Tongue (tissue), 1 donor: ENCODE measurements at regions not wholly inside any gene's neighbourhood (a gene's known extent, or its start where the extent isn't known, plus 50 kb on each side); places are given as distances from the start of the nearest gene placed in this dataset.
"Not testable (repeated sequence)": the region's sequence is repeated elsewhere in the genome, so short reads cannot be mapped to it uniquely, and the experiment has no call there.

Experiments used
- DNase-seq: peaks from one replicate; pipeline ENCODE4 v3.0.0-alpha.2; 2015

DNA sequence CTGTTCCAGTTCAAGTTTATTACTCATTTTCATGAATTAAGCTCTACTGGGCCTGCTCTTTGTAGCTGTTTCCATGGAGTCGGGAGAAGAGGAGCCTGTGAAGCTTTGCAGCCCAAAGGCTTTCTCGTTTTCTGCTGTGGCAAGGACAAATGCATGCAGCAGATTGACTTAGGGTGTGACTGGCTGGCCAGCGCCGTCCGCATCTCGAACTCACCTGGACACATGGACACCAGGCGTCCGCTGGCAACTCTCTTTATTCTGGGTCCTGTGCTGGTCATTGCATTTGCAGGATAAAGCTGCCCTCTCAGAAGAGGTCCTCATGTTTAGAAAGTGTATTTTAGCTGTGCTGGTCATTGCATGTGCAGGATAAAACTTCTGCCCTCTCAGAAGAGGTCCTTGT is 350.4 kb downstream of the TMEM121 start:
- DNase-seq: no peak

DNA sequence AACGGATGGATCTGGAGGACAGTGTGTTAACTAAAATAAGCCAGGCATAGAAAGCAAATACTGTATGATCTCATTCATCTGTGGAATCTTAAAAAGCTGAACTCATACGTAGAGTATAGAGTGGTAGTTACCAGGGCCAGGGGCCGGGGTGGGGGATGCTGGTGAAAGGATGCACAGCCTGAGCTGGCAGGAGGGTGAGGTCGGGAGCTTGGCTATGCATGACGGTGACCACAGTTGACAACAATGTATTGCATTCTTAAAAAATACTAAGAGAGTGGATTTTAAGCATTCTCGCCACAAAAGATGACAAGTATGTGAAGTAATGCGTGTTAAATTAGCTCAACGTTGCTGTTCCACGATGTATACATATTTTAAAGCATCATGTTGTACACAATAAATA is 351.3 kb downstream of the TMEM121 start:
- no peak for DNase-seq

DNA sequence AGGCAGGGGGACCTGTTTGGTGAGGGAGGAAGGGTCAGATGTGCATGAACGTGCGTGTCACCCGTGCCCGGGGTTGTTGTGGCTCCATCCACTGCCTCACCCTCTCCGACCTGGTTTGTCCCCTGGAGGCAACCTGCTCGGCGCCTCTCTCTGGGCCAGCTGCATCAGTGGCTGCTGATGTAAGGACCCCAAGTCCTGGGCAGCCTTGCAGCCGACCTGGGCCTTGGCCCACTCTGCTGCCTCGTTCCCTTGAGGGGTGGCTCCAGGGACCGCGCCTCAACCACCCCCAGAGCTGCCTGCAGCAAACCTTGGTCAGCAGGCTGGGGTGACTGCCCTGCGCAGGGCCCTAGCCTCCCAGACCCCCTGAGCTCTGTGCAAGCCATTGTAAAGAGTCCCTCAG is 351.7 kb downstream of the TMEM121 start:
- DNase-seq: no peak

DNA sequence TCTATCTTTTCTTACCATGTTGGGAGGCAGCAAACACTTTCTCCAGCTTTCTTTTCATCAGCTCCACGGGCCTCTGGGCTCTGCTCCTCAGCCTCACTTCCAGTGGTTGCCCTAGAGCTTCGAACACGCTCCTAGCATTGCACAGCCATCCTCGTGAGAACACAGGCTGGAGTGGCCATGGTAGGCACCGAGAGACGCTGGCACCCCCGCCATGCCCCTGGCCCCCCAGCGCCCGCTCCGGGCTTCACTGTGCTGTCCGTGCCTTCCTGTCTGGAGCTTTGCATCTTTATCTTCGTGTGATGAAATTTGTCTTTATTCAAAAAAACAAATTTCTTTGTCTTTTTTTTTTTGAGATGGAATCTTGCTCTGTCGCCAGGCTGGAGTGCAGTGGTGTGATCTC is 352.2 kb downstream of the TMEM121 start:
- DNase-seq: no peak

DNA sequence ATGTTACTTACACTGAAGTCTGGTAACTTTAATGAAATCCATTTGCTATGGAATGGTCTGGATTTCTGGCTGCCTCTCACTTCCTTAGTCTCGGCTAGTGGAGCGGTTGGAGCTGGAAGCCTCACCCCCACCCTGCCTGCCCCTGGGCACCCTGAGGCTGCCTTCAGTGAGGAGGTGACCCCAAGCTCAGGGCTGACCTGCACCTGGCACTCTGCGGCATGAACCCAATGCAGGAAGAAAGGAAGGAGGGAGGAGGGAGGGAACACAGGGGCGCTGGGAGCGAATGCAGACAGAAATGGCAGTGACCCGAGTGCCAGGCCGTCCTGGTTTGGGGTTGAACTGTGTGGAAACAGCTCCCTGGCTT is 353.1 kb downstream of the TMEM121 start:
- DNase-seq: no peak

DNA sequence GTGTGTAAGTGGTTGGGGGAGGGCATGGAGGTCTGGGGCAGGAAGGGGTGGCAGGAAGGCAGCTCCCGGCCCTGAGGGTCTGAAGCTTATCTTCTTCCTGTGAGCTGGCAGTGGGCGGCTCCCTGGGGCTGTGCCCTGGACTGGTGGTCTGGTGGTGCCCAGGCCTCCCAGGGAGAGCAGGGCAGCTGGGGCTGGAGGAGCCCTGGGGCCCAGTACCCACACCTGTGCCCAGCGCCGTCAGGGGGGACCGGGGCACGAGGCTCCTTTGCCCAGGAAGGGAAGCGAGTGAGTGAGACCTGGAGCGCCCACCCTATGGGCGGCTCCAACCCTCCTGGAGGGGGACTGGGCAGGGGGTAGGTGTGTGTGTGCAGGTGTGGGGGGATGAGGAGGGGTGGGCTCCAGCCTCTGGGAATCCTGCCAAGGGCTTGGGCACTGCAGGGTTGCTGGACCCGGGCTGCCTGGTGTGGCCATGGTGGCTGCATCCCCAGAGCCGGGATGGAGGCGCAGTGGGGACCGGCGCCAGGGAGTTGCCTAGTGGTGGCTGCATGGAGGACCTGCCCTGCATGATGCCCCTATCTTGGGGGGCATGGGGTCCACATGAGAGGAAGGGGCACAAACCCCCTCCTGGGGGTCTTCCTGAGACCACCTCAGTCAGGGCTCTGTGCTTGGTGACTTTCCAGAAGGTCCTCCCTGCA is 353.6 kb downstream of the TMEM121 start:
- no peak for DNase-seq

DNA sequence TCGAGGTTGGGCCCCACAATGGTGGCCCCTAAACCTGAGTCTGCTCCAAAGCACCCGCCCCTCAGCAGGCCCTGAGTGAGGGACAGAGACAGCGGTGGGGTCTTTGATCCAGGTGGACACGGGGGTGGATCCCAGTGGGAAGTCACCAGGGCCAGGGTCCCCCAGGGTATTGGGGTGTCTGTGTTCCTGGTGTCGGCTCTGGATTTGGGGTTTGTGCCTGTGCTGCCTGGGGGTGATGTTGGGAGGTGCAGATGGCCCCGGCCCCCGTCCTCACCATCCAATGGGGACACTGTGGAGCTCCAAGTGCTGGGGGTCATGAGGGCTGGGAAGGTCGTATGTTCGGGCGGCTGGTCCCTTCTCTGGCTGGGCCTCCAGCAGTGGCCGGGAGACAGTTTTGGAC is 354.2 kb downstream of the TMEM121 start:
- DNase-seq: no peak

DNA sequence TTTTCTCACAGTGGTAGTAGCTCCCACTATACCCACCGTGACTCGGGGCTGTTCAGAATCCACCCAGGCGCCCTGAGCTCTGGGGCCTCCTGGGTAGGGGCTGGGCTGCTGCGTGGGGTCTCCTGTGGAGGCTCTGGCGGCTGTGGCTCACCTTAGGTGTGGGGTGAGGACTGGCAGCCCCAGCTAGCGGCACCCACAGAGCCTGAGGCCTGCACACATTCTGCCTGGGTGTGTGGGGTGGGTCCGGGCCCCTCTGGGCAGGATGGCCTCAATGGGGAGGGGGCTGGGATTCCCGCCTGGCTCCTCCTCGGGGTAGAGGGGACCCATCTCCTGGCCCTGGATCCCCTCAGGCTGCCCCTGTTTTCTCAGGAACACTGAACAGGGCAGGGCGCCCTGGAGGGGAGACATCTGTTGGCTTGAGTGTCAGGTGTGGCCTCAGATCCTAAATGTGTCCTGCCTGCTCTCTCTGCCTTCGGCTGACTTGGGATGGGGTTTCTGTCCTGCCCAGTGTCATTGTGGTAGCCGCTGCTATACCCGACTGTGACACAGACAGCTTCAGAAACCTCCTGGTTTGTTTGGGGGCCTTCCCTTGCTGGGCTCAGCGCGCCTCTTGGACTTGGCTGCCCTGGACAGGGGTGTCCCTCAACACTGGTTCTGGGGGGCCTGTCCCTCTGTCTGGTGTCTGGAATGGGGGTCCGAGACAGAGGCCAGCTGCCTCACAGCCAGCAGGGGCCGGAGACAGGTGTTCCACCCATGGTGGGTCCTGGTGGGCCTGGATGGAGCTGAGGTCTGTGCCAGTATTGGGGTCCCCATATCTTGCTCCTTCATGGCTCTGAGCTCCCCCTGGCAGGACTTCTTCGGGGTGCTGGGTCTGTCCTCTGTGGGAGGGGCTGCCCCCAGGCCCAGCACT is 354.9 kb downstream of the TMEM121 start:
- DNase-seq: no peak

DNA sequence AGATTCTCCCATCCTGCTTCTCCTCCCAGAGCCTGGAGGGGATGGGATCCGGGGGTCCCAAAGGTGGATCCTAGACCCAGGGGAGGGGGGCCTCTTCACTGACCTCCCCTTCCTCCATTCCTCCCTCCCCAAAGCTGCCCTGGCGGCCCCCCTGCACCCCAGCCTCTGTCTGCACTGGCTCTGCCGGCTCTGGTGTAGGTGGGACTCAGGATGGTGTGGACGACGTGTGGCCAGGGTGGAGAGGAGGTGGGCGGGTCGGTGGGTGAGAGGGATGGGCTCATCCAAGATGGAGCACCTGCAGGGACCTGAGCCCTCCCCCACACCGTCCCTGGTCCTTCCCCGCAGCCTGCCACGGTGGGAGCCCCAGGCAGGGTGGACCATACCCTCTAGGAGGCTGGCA is 355.6 kb downstream of the TMEM121 start:
- not testable (repeated sequence) for DNase-seq

DNA sequence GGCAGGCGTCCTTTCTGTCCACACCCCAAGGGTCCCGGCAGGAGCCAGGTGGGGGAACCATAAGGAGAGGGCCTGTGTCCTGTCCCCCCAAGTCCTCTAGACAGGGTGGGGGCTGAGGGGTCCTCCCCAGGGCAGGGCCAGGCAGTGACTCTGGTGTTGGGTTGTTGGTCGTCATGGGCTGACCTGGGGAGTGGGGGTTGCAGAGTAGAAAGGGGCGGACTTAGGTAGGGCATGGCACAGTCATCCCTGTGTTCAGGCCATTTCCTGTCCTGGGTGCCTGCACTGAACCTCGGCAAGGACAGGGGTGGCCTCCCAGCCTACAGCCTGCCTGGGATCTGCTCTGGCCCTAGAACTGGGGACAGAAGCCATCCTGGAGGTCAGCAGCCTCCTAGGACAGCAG is 356.2 kb downstream of the TMEM121 start:
- no peak for DNase-seq

DNA sequence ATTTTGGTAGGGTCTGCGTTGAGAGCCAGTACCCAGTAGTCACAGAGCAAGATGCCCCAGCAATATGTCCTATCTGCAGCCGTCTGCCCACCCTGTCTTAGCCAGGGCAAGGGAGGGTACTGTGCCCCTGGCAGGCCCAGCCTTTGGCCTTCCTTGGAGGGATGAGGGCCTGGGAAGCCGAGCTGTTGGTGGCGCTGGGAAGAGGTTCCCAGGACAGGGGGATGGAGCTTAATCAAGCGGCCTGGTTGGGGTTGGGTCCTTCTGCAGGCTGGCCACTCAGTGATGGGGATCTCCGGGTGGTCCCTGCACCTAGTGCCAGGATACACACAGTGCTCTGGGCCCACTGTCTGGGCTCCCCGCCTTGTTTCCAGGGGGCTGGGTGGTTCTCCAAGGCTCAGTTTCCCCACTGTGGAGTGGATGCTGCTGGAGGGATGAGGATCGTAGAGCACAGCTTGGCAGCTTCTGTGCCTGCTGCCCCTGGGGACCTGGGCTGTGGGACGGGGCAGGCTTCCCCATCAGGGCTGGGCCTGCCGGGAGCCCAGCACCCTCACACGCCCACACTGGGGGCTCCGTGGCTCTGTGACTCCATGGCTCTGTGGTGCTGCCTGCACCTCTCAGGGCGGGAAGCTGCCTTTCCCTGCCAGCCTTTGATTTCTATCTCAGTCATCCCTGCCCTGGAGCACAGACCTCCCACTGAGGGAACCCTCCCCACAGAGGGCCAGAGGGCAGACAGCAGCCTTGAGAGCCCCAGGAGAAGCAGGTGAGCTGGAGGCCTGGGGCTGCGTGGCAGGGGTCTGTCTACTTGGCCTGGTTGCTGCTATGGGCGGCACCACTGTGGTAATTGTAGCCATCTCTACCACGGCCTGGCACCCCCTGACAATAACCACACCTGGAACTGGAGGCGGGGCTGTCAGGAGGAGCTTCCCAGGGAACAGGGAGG is 357.0 kb downstream of the TMEM121 start:
- no peak for DNase-seq

DNA sequence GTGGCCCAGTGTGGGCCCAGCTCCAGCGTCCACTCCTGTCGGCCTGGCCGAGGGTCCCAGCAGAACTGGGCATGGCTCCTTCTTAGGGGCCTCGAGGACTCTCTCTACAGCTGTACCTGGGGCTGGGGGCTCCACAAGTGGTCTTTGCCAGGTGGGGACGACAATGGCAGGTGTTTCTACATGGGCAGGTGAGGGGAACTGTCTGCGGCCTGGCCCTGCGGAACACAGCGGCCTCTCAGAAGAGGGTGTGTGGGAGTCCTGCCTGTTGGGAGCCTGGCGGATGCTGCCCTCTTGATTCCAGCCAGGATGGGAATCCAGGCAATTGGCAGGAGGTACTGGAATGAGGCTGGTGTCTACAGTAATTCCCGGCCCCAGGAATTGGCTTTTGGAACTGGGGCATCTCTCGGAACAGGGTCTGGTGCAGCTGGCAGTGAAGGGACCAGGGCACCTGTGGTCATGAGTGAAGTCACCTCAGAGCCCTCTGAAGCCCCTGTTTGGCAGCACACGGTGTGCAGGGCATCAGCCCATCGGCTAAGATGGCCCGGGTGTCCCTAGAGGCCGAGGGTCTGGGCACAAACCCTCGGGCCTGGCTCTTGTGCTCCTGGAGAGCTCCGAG is 357.9 kb downstream of the TMEM121 start:
- DNase-seq: not testable (repeated sequence)

DNA sequence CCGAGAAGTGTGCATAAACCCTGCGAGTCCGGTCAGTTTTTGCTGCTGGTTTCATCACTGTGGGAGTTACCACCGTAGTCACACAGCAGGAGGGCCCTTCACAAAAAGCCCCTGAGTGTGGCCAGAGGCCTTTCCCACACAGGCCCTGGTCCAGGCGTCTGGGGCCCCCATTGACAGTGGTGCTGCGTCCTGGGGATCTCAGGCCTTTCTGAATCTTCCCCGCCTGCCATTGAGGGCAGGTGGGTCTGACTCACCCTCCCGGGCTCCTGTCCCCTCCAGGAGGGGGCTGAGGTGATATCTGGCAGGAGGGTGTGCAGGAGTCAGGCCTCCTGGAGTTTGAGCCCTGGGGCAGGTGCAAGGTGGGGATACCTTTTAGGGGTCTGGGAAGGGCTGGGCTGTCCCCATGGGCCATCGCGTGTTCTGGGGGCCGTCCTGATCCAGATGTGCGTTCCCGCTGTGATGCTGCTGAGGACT is 358.5 kb downstream of the TMEM121 start:
- no peak for DNase-seq

DNA sequence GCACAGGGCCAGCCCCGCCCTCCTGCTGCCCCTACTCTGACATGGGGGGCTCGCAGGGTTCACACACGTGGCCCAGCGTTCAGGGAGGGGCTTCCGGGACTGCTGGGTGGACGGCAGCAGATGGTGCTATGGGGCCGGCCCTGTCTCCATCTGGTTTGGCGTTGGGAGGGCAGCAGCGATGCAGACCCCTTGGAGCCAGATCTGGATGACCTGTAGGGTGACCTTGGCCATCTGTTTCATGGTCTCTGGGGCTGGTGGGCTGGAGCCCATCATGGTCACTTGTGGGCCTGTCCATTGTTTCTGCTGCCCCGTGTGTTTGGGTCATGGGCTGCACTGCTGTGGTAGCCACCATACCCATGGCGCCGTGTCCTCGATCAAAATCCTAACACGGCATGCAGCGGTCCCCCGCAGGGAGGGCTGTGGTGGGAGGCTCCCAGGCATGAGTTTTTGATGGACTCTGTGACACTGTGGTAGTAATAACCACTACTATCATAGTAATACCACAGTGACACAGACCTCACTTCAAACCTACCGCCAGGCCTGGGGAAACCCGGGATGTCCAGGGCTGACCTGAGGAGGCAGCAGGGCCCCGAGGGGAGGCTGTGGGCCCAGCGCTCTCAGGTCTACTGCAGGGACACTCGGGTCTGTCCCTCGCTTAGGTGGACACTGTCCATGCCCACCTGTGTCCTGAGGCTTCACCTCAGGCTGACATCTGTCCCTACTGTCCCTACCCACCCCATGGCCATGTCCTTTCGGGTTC is 359.4 kb downstream of the TMEM121 start:
- no peak for DNase-seq

DNA sequence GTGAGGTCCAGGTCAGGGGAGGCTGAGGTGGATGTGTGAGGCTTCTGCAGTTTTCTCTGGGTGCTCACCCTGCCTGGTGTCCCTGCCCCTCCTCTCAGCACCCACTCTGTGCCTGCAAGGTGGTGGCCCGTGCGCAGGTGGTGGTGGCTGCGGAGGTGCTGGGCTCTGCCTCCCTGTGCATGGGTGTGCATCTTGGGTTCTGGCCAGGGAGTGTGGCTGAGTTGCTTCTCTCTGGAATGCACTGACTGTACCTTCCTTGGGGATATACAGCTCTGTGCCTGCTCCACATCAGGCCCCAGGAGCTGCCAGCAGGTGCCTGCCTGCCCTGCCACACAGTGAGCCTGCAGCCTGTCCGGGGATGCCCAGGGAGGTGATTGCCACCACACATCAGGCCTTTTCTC is 360.4 kb downstream of the TMEM121 start:
- not testable (repeated sequence) for DNase-seq

DNA sequence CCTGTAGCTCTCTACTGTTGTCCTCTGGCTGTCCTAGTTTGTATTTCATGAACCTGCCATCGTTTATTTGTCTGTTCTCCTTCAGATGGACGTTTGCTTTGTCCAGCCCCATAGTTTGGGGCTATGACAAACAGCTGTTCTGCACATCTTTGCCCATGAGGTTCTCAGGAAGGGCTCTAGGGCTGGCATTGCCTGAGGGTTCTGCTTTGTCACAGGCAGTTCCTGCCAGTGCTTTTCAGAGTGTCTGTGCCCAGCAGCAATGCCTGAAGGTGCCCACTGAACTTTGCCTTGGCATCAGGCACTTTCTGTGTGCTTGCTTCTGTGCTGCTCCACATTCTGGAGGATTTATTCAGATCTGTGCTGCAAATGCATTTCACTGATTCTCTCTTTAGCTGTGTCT is 361.3 kb downstream of the TMEM121 start:
- DNase-seq: no peak

DNA sequence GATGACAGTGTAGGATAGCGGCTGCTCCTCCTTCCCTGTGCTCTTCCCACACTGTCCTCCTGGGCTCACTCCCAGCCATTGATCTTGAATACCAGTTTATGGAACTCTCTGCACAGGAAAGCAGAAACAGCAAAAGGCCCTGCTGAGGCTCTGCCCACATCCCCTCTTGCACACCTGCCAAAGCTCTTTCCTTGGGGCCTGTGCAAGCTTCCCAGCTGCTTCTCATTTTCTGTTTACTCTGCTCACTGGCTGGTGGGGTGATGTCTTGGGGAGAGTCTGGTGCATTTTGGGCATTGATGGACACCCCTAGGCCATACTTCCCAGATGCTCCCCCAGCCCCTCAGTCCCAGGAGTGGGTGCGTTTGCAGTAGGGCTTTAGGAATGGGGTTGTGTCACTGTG is 361.8 kb downstream of the TMEM121 start:
- no peak for DNase-seq

DNA sequence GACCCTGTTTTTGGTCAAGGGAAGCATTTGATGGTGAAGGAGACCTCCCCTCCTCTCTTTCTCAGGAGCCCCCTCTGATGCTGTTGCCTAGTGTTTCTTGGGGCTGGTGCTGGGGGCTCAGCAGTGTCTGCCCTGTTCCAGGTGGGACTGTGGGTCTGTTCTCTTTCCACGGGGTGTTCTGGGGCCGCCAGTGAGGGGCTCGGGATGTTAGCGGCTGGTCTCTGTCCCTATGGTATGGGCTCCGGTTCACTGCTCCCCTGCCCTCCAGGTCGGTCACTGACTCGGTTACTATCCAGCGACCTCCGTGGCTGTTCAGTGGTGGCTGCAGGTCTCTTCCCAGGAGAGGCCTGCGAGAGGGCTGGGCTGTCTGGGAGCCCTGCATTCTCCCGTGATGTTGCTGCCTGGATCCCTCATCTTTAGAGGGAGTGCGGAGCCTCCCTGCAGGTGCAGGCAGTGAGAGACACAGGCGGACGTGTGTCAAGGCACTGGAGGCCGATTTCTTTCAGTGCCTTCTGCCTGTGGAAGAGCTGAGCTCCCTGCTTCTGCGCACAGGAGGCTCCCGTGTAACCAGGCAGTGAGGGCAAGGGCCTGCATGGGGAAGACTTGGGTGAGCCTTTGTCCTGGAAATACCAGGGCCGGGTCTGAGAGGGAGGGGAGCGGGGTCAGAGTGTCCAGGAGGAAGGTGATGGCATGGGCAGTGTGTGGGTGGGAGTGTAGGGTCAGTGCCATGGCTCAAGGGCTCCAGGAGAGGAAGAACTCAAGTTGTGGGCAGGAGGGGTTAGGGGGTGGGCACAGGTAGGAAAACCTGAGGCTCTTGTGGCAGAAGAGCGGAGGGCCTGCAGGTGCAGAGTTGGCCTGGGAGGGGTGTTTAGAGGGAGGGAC is 362.6 kb downstream of the TMEM121 start:
- DNase-seq: no peak

DNA sequence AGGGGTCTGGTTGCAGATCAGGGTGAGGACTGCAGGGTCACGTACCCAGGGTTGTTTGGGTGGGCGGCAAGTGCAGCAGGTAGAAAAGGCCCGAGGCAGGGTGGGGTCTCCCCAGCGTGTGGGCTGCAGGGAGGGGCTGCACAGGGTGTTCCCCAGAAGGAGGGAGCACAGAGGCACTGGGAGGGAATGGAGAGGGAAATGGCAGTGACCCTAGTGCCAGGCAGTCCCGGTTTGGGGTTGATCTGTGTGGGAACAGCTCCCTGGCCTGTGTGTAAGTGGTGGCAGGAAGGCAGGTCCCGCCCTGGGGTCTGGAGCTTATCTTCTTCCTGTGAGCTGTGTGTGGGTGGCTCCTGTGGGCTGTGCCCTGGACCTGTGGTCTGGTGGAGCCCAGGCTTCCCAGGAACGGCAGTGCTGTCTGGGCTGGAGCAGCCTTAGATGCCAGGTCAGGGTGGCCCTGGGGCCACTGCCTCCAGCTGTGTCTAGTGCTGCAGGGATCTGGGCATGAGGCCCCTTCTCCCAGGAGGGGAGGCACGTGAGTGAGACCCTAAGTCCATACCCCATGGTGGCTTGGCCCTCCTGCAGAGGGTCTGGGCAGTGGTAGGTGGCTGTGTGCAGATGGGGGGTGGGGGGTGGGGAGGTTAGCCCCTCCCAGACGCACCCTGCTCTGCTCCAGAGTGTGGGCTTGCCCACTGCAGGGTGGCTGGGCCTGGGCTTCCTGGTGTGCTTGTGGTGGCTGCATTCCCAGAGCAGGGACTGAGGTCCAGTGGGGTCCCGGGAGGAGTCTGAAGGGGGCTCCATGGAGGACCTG is 363.5 kb downstream of the TMEM121 start:
- DNase-seq: no peak
